Esophagus muscularis mucosa (tissue), 4 donors: ENCODE measurements at regions not wholly inside any gene's neighbourhood (a gene's known extent, or its start where the extent isn't known, plus 50 kb on each side); places are given as distances from the start of the nearest gene placed in this dataset.

Experiments
- DNase-seq: peaks from one replicate; pipeline ENCODE4 v3.0.0-alpha.2; 2017; ENCODE audit errors: extremely low spot score
- H3K27ac ChIP-seq, 4 donors: fragments of 200-600 bp; sonication (generic); replicated peaks in 1 of 4; 1 replicate in 3 of 4; 2 replicates in 1 of 4; pipeline ENCODE4 v1.5.1; 2016 to 2019; ENCODE audit warnings: mild to moderate bottlenecking in 1 of 4
- H3K27me3 ChIP-seq, 4 donors: fragments of 200-600 bp; sonication (generic); one replicate each; pipeline versions ENCODE4 v1.5.1 to v1.6.0; 2016 to 2019
- H3K36me3 ChIP-seq, 4 donors: fragments of 200-600 bp; sonication (generic); one replicate each; pipeline ENCODE4 v1.5.1; 2016 to 2019
- H3K4me1 ChIP-seq, 4 donors: fragments of 200-600 bp; sonication (generic); one replicate each; pipeline ENCODE4 v1.5.1; 2016 to 2019
- H3K4me3 ChIP-seq, 4 donors: fragments of 200-600 bp; sonication (generic); 1 replicate in 2 of 4; 2 replicates in 2 of 4; pipeline ENCODE4 v1.5.1; 2016 to 2019; ENCODE audit warnings: mild to moderate bottlenecking in 4 of 4, moderate library complexity in 1 of 4
- H3K9me3 ChIP-seq, 4 donors: fragments of 200-600 bp; sonication (generic); 1 replicate in 3 of 4; 2 replicates in 1 of 4; pipeline ENCODE4 v1.5.1; 2016 to 2019
- CTCF ChIP-seq, 3 experiments: fragments of 200-600 bp in 2 of 3; fragments of 450-650 bp in 1 of 3; sonication (generic) in 2 of 3; IDR thresholded peaks; one replicate each; pipeline ENCODE4 v1.5.1; 2017 to 2019; ENCODE audit warnings: antibody characterized with exemption in 3 of 3, mild to moderate bottlenecking in 2 of 3, moderate library complexity in 1 of 3
- EP300 ChIP-seq: sonication (generic); formaldehyde crosslinking; IDR thresholded peaks from one replicate; pipeline ENCODE4 v1.6.1; 2017; ENCODE audit warnings: antibody characterized with exemption
- POLR2A ChIP-seq: fragments of 450-650 bp; IDR thresholded peaks from one replicate; pipeline ENCODE4 v1.6.1; 2017; ENCODE audit warnings: antibody characterized with exemption, moderate library complexity, mild to moderate bottlenecking, low read depth
- POLR2AphosphoS5 ChIP-seq, 2 donors: sonication (generic); formaldehyde crosslinking; IDR thresholded peaks; one replicate each; pipeline ENCODE4 v1.6.1; 2017; ENCODE audit warnings: antibody characterized with exemption in 2 of 2
- WGBS: methylation state at CpG from one replicate; pipeline ENCODE4 v1.1.5; 2018; 5-methylcytosine and 5-hydroxymethylcytosine counted together
- intact Hi-C: fragments of 100-400 bp; cut with DNase I; formaldehyde crosslinking; loops from one replicate; pipeline ENCODE4 v1.15.1; 2023

DNA sequence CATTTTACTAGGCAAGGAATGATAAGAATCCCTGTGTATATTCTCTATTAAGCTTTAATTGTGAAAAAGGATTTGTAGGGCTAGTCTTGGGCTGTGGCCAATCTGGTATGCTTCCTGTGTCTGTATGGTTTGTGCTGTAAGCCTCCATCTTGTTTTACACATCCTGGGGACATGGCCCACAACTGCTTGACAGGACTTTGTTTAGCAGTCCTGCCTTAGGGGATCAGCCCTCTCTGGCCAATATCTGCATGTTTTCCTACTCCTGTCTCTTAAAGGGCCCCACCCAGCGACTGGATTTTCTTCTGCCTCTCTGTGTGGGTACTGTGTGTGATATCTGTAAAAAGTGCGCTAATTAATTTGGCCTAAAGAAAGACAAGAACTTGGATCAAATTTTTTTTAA, 813.2 kb downstream of the PLA2G4A start:
- intact Hi-C loops, result no loop called here
- Histone ChIP-seq H3K27me3 (no peaks in the 10 kb centered on the region), H3K36me3 (no peaks in the 10 kb centered on the region), H3K4me1 (no peaks in the 10 kb centered on the region), H3K9me3 (no peaks in the 10 kb centered on the region), H3K27ac (no peak overlapping the region), H3K4me3 (no peak overlapping the region)
- DNase-seq, result no peak
- WGBS, result 94% methylated on average over 2 of the region's 2 CpGs
- TF ChIP-seq CTCF (IDR thresholded peaks at IDR 0.05), result no peak
- no peak for TF ChIP-seq POLR2AphosphoS5 (IDR thresholded peaks at IDR 0.05)
- no peak for TF ChIP-seq EP300
- no peak for TF ChIP-seq POLR2A

- H3K4me3 ChIP-seq, result no peak overlapping the region
- no peak for DNase-seq
- H3K9me3 ChIP-seq, result no peaks in the 10 kb centered on the region
- TF ChIP-seq POLR2A, result no peak
- TF ChIP-seq POLR2AphosphoS5 (IDR thresholded peaks at IDR 0.05), result no peak
- TF ChIP-seq EP300, result no peak
- no peak for TF ChIP-seq CTCF (IDR thresholded peaks at IDR 0.05)
- H3K27ac ChIP-seq, result no peak overlapping the region
- WGBS, result 58% methylated on average over 2 of the region's 2 CpGs
- H3K4me1 ChIP-seq, result no peaks in the 10 kb centered on the region
- intact Hi-C loops, result no loop called here
- no peaks in the 10 kb centered on the region for H3K27me3 ChIP-seq
- H3K36me3 ChIP-seq, result no peaks in the 10 kb centered on the region
These were observed 816.9 kb downstream of the PLA2G4A start for GRCh38 chr1:187645651-187646050.

DNA sequence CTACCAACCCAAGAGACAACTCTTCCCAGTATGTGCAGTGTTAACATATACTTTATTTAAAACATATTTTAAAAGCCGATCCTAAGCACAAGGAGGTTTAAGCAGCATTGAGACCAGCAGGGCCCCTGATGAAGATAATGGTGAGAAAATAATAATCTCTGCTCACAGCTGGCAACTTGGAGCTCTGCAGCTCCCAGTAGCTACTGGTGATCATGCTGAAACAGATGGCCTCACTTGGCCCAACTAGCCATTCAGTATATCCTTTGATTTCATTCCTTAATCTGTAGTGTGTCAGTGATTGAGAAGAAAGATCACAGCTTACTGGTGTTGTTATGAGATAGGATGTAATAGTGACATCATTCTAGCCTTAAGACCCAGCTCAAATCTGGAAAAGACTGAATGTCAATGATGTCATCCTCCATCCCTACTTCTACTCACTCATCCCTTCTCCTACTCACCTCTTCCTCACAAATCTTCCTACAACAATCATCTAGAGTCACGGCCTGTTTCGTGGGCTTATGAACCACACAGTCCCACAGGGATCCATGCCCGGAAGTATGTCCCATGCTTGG, 817.9 kb downstream of the PLA2G4A start:
- no peak for TF ChIP-seq POLR2AphosphoS5 (IDR thresholded peaks at IDR 0.05)
- no peak for TF ChIP-seq POLR2A
- no peak for TF ChIP-seq EP300
- no peak for TF ChIP-seq CTCF (IDR thresholded peaks at IDR 0.05)
- H3K4me3 ChIP-seq, result no peak overlapping the region
- H3K27ac ChIP-seq, result no peak overlapping the region
- no peaks in the 10 kb centered on the region for H3K9me3 ChIP-seq
- H3K36me3 ChIP-seq, result no peaks in the 10 kb centered on the region
- intact Hi-C loops, result no loop called here
- DNase-seq, result no peak
- WGBS, result 88% methylated on average over 4 of the region's 4 CpGs
- H3K4me1 ChIP-seq, result no peaks in the 10 kb centered on the region
- no peaks in the 10 kb centered on the region for H3K27me3 ChIP-seq

GRCh38 chr1:187648091-187648490, 819.3 kb downstream of the PLA2G4A start:
- no peaks in the 10 kb centered on the region for H3K9me3 ChIP-seq
- 69% methylated on average over 2 of the region's 2 CpGs for WGBS
- no peaks in the 10 kb centered on the region for H3K4me1 ChIP-seq
- TF ChIP-seq CTCF (IDR thresholded peaks at IDR 0.05) (no peak), EP300 (no peak), POLR2A (no peak), POLR2AphosphoS5 (IDR thresholded peaks at IDR 0.05) (no peak)
- DNase-seq, result no peak
- no peak overlapping the region for H3K27ac ChIP-seq
- no peaks in the 10 kb centered on the region for H3K36me3 ChIP-seq
- no peak overlapping the region for H3K4me3 ChIP-seq
- no peaks in the 10 kb centered on the region for H3K27me3 ChIP-seq
- intact Hi-C loops, result no loop called here

- 77% methylated on average over 2 of the region's 2 CpGs for WGBS
- TF ChIP-seq POLR2AphosphoS5 (IDR thresholded peaks at IDR 0.05) (no peak), POLR2A (no peak), CTCF (IDR thresholded peaks at IDR 0.05) (no peak), EP300 (no peak)
- H3K9me3 ChIP-seq, result no peaks in the 10 kb centered on the region
- H3K4me1 ChIP-seq, result no peaks in the 10 kb centered on the region
- no peaks in the 10 kb centered on the region for H3K36me3 ChIP-seq
- H3K27me3 ChIP-seq, result no peaks in the 10 kb centered on the region
- no peak overlapping the region for H3K27ac ChIP-seq
- intact Hi-C loops, result no loop called here
- no peak overlapping the region for H3K4me3 ChIP-seq
- DNase-seq, result no peak
These were observed 825.9 kb downstream of the PLA2G4A start for GRCh38 chr1:187654635-187655034.
